ENCODE measurements at regions not wholly inside any gene's neighbourhood (a gene's known extent, or its start where the extent isn't known, plus 50 kb on each side); places are given as distances from the start of the nearest gene placed in this dataset.

- TF ChIP-seq POLR2A (IDR thresholded peaks at IDR 0.05; ENCODE audit: low read depth, low read length) (no peak), EZH2 (IDR thresholded peaks at IDR 0.05; ENCODE audit: borderline replicate concordance, low read depth, low read length, severe bottlenecking) (no peak), FOS (IDR thresholded peaks at IDR 0.05; ENCODE audit: borderline replicate concordance, insufficient read depth, low read length) (no peak), POLR2AphosphoS5 (IDR thresholded peaks at IDR 0.05; ENCODE audit: insufficient read depth, low read depth, low read length) (no peak), JUN (IDR thresholded peaks at IDR 0.05; ENCODE audit: borderline replicate concordance, insufficient read depth, insufficient read length, low read depth) (no peak), GATA2 (IDR thresholded peaks at IDR 0.05; ENCODE audit: insufficient read depth, insufficient read length, low read depth, low read length) (no peak), MYC (IDR thresholded peaks at IDR 0.05; ENCODE audit: low read depth, low read length) (no peak)
- TF ChIP-seq, protein P1, sequence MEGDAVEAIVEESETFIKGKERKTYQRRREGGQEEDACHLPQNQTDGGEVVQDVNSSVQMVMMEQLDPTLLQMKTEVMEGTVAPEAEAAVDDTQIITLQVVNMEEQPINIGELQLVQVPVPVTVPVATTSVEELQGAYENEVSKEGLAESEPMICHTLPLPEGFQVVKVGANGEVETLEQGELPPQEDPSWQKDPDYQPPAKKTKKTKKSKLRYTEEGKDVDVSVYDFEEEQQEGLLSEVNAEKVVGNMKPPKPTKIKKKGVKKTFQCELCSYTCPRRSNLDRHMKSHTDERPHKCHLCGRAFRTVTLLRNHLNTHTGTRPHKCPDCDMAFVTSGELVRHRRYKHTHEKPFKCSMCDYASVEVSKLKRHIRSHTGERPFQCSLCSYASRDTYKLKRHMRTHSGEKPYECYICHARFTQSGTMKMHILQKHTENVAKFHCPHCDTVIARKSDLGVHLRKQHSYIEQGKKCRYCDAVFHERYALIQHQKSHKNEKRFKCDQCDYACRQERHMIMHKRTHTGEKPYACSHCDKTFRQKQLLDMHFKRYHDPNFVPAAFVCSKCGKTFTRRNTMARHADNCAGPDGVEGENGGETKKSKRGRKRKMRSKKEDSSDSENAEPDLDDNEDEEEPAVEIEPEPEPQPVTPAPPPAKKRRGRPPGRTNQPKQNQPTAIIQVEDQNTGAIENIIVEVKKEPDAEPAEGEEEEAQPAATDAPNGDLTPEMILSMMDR (IDR thresholded peaks at IDR 0.05; ENCODE audit: extremely low read depth in 1 of 2, insufficient read depth in 1 of 2, low read depth in 1 of 2, low read length in 2 of 2) = no peak
- TF ChIP-seq, protein P2, sequence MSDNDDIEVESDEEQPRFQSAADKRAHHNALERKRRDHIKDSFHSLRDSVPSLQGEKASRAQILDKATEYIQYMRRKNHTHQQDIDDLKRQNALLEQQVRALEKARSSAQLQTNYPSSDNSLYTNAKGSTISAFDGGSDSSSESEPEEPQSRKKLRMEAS (IDR thresholded peaks at IDR 0.05; ENCODE audit: insufficient read depth, insufficient read length) = no peak
Measured at GRCh38 chr10:63007112-63007511, 126.0 kb upstream of the NRBF2 start.

Data from endothelial cell of umbilical vein (primary cell).